Esophagus squamous epithelium (tissue), 4 donors: ENCODE measurements at regions not wholly inside any gene's neighbourhood (a gene's known extent, or its start where the extent isn't known, plus 50 kb on each side); places are given as distances from the start of the nearest gene placed in this dataset.

ENCODE experiments used
- CTCF ChIP-seq, 6 experiments: fragments of 450-650 bp in 4 of 6; fragments of 200-600 bp in 2 of 6; sonication (generic) in 2 of 6; IDR thresholded peaks; one replicate each; pipeline ENCODE4 v1.5.1; 2016 to 2019; ENCODE audit warnings: antibody characterized with exemption in 6 of 6, mild to moderate bottlenecking in 4 of 6, moderate library complexity in 4 of 6
- POLR2A ChIP-seq, 4 donors: fragments of 450-650 bp; IDR thresholded peaks; one replicate each; pipeline ENCODE4 v1.6.1; 2017; ENCODE audit warnings: antibody characterized with exemption in 4 of 4, mild to moderate bottlenecking in 4 of 4, moderate library complexity in 3 of 4

DNA sequence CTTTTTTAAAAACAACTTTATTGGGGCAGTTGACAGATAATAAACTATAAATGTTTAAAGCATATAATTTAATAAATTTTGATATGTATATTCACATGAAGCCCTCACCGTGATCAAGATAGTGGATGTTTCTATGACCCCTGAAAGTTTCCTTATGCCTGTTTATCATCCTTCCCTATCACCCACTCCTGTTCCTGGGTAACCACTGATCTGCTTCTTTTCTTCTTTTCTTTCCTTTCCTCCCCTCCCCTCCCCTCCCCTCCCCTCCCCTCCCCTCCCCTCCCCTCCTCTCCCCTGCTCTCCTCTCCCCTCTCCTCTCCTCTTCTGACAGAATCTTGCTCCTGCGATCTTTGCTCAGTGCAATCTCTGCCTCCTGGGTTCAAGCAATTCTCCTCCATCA, 193.7 kb upstream of the CDH13 start:
- no peak for TF ChIP-seq CTCF (IDR thresholded peaks at IDR 0.05)
- no peak for TF ChIP-seq POLR2A (IDR thresholded peaks at IDR 0.05)
